ENCODE measurements at regions not wholly inside any gene's neighbourhood (a gene's known extent, or its start where the extent isn't known, plus 50 kb on each side); places are given as distances from the start of the nearest gene placed in this dataset.
"Not testable (repeated sequence)": the region's sequence is repeated elsewhere in the genome, so short reads cannot be mapped to it uniquely, and the experiment has no call there.

DNA sequence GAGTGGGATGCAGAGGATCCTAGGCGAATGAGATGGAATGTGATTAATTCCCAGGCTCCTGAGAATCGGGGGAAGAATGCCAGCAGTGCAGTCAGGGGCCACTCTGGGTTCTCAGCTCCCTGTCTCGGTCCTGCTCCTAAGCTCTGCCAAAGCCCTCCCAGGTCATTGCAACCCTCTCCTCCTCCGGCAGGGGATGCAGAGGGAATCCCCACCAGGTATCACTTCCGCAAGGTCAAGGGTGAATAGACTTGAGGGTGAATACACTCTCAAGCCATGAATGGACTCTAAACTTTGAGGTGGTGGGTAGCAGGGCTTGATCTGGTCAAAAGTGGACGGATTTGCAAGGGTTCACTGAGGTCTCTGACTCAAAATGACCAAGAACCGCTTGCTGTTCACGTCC, 139.3 kb upstream of the MXRA5 start:
- no peak for DNase-seq (ENCODE audit: extremely low spot score, unreplicated experiment)
- no peaks in the 10 kb centered on the region for H3K36me3 Mint-ChIP-seq (ENCODE audit: unreplicated experiment)
- TF ChIP-seq, protein P1, sequence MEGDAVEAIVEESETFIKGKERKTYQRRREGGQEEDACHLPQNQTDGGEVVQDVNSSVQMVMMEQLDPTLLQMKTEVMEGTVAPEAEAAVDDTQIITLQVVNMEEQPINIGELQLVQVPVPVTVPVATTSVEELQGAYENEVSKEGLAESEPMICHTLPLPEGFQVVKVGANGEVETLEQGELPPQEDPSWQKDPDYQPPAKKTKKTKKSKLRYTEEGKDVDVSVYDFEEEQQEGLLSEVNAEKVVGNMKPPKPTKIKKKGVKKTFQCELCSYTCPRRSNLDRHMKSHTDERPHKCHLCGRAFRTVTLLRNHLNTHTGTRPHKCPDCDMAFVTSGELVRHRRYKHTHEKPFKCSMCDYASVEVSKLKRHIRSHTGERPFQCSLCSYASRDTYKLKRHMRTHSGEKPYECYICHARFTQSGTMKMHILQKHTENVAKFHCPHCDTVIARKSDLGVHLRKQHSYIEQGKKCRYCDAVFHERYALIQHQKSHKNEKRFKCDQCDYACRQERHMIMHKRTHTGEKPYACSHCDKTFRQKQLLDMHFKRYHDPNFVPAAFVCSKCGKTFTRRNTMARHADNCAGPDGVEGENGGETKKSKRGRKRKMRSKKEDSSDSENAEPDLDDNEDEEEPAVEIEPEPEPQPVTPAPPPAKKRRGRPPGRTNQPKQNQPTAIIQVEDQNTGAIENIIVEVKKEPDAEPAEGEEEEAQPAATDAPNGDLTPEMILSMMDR (IDR thresholded peaks at IDR 0.05): no peak
- no peaks in the 10 kb centered on the region for H3K9me3 Mint-ChIP-seq (ENCODE audit: unreplicated experiment)
- no peak overlapping the region for H3K4me3 Mint-ChIP-seq (ENCODE audit: unreplicated experiment)
- no peaks in the 10 kb centered on the region for H3K4me1 Mint-ChIP-seq (ENCODE audit: unreplicated experiment)
- H3K27me3 Mint-ChIP-seq (ENCODE audit: unreplicated experiment): peaks cover 27% of the 10 kb centered on the region
- H3K27ac Mint-ChIP-seq (ENCODE audit: unreplicated experiment): no peak overlapping the region

DNA sequence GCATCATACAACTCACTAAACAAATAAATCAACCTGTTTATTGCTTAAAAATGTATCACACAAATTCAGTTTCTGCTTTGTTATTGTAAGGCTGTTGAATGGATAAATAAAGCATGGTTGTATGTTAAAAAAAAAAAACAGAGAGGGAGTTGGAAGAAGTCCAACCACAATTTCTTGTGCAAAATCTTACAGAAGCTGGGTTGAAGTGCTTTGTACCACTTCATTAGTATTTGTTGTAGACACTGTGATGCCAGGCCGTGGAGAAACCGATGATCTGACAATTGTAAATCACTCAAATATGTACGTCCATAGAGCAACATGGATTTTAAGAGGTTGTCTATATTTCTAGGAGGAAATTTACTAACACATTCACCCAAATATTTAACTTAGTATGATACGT, 132.6 kb upstream of the MXRA5 start:
- Mint-ChIP-seq H3K27me3 (ENCODE audit: unreplicated experiment) (peaks cover 25% of the 10 kb centered on the region), H3K27ac (ENCODE audit: unreplicated experiment) (no peak overlapping the region), H3K4me3 (ENCODE audit: unreplicated experiment) (no peak overlapping the region), H3K36me3 (ENCODE audit: unreplicated experiment) (no peaks in the 10 kb centered on the region), H3K4me1 (ENCODE audit: unreplicated experiment) (peaks cover 12% of the 10 kb centered on the region), H3K9me3 (ENCODE audit: unreplicated experiment) (peaks cover 5% of the 10 kb centered on the region)
- TF ChIP-seq, protein P1 (IDR thresholded peaks at IDR 0.05): no peak
- DNase-seq (ENCODE audit: extremely low spot score, unreplicated experiment): no peak

DNA sequence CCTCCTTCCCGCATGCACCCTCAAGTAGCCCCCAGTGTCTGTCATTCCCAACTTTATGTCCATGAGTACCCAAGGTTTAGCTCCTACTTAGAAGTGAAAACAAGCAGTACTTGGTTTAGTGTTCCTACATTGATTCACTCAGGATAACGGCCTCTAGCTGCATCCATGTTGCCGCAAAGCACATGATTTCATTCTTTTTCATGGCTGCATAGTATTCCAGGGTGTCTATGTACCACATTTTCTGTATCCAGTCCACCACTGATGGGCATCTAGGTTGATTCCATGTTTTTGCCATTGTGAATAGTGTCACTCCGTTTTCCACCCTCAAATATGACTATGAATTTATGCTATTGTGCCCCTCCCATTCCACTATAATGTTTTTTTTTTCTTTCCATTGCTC, 130.5 kb upstream of the MXRA5 start:
- TF ChIP-seq, protein P1 (IDR thresholded peaks at IDR 0.05): no peak
- peaks cover 5% of the 10 kb centered on the region for H3K9me3 Mint-ChIP-seq (ENCODE audit: unreplicated experiment)
- peaks cover 18% of the 10 kb centered on the region for H3K27me3 Mint-ChIP-seq (ENCODE audit: unreplicated experiment)
- H3K4me1 Mint-ChIP-seq (ENCODE audit: unreplicated experiment): peaks cover 12% of the 10 kb centered on the region
- H3K27ac Mint-ChIP-seq (ENCODE audit: unreplicated experiment): no peak overlapping the region
- DNase-seq (ENCODE audit: extremely low spot score, unreplicated experiment): no peak
- H3K4me3 Mint-ChIP-seq (ENCODE audit: unreplicated experiment): no peak overlapping the region
- no peaks in the 10 kb centered on the region for H3K36me3 Mint-ChIP-seq (ENCODE audit: unreplicated experiment)

DNA sequence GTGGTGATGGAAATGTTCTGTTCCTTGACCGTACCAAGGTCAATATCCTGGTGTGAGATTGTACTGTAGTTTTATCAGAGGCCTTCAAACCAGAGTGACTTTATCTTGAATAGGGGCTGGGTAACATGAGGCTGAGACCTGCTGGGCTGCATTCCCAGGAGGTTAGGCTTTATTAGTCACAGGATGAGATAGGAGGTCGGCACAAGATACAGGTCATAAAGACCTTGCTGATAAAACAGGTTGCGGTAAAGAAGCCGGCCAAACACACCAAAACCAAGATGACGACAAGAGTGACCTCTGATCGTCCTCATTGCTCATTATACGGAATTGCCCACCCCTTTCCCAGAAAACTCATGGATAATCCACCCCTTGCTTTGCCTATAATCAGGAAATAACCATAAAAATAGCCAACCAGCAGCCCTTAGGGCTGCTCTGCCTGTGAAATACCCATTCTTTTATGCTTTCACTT, 123.8 kb upstream of the MXRA5 start:
- H3K9me3 Mint-ChIP-seq (ENCODE audit: unreplicated experiment); DNase-seq (ENCODE audit: extremely low spot score, unreplicated experiment); H3K27ac Mint-ChIP-seq (ENCODE audit: unreplicated experiment); H3K4me3 Mint-ChIP-seq (ENCODE audit: unreplicated experiment); H3K36me3 Mint-ChIP-seq (ENCODE audit: unreplicated experiment); H3K4me1 Mint-ChIP-seq (ENCODE audit: unreplicated experiment); H3K27me3 Mint-ChIP-seq (ENCODE audit: unreplicated experiment): not testable (repeated sequence)

DNA sequence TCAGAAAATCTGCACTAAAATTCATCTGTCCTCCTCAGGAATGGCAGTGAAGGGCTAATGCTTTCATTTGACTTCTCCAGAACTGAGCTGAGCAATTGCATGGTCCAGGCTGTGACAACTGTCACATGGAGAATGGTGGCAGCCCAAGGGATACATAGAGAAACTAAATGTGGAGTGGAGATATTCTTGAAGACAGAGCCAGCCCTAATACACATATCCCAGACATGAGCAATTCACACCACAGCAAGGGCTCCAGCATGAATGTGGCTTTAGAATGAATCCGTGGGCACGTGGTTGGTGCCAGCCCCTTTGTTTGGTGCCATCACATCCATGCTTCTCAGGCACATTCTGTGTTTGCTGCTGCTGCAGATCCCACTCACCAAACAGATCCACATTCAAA, 121.6 kb upstream of the MXRA5 start:
- DNase-seq (ENCODE audit: extremely low spot score, unreplicated experiment): no peak
- peaks cover 8% of the 10 kb centered on the region for H3K4me1 Mint-ChIP-seq (ENCODE audit: unreplicated experiment)
- TF ChIP-seq, protein P1 (IDR thresholded peaks at IDR 0.05): no peak
- no peaks in the 10 kb centered on the region for H3K27me3 Mint-ChIP-seq (ENCODE audit: unreplicated experiment)
- H3K36me3 Mint-ChIP-seq (ENCODE audit: unreplicated experiment): no peaks in the 10 kb centered on the region
- no peak overlapping the region for H3K4me3 Mint-ChIP-seq (ENCODE audit: unreplicated experiment)
- H3K27ac Mint-ChIP-seq (ENCODE audit: unreplicated experiment): no peak overlapping the region
- no peaks in the 10 kb centered on the region for H3K9me3 Mint-ChIP-seq (ENCODE audit: unreplicated experiment)

DNA sequence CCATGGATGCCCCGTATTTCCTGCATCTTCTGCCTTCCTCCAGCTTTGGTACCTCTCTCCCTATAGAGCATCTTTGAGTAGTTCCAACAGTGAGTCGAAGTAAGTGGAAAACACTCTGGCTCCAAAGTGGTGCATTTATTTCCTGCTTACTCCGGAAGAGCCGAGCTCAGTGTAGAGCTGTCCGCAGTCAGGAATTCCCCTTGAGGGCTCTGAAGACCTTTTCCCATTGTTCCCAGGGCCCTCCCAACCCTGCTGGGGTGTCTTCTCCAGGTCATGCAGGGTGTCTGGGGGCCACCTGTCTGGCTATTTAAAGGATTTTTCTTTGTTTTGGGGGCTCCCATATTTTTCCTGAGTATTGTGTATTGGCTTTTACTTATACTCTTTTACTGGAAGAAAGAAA, 118.6 kb upstream of the MXRA5 start:
- Mint-ChIP-seq H3K27me3 (ENCODE audit: unreplicated experiment) (no peaks in the 10 kb centered on the region), H3K9me3 (ENCODE audit: unreplicated experiment) (no peaks in the 10 kb centered on the region), H3K27ac (ENCODE audit: unreplicated experiment) (no peak overlapping the region), H3K4me1 (ENCODE audit: unreplicated experiment) (peaks cover 35% of the 10 kb centered on the region), H3K36me3 (ENCODE audit: unreplicated experiment) (no peaks in the 10 kb centered on the region), H3K4me3 (ENCODE audit: unreplicated experiment) (no peak overlapping the region)
- DNase-seq (ENCODE audit: extremely low spot score, unreplicated experiment): no peak
- TF ChIP-seq, protein P1 (IDR thresholded peaks at IDR 0.05): no peak
